ENCODE measurements at regions not wholly inside any gene's neighbourhood (a gene's known extent, or its start where the extent isn't known, plus 50 kb on each side); places are given as distances from the start of the nearest gene placed in this dataset.

DNA sequence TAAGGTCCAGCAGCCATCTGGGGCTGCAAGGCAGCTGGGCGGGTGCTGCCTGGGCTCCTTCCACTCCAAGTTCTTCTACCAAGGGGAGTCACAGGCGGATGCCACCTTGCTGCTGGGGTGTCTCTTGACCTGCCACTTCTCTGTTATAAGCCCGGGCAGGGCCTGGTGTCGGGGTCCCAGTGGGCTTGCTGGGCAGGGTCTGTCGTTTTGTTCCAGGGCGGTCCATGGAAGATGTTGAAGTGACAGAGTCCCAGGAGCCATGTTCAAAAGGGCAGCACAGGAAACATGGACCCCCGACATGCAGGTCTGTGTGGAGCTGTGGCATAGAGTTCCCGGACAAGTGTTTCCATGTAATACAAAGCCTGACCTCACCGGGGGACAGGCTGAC is 91.1 kb downstream of the TNFRSF13B start:
- no peak overlapping the region for H3K14ac ChIP-seq (ENCODE audit: insufficient read depth, low read length)
- no peak overlapping the region for H3K4me2 ChIP-seq (ENCODE audit: insufficient read depth, insufficient read length, low read length)
- H3K56ac ChIP-seq (ENCODE audit: insufficient read length, low read depth, low read length): no peak overlapping the region
- H2BK120ac ChIP-seq (ENCODE audit: low read depth, low read length, poor library complexity, severe bottlenecking): no peak overlapping the region
- no peaks in the 10 kb centered on the region for H3K27me3 ChIP-seq (ENCODE audit: insufficient read depth, low read length)
- H2BK12ac ChIP-seq (ENCODE audit: insufficient read length, low read depth, low read length): no peak overlapping the region
- H4K5ac ChIP-seq (ENCODE audit: insufficient read length, low read depth, low read length): no peak overlapping the region
- H3K23me2 ChIP-seq (ENCODE audit: insufficient read length, low read depth, low read length, poor library complexity, severe bottlenecking): peaks cover 2% of the 10 kb centered on the region
- Mint-ChIP-seq H3K9me3 (peaks cover 0 to 8% of the 10 kb centered on the region in 2 experiments; a peak in 1 of 5 replicates), H3K4me3 (no peak overlapping the region), H3K36me3 (ENCODE audit: insufficient read depth in 1 of 3, low read depth in 3 of 3) (peaks cover 0 to 1% (median 0%) of the 10 kb centered on the region in 3 experiments; a peak in 1 of 7 replicates), H3K27me3 (ENCODE audit: low read depth) (no peaks in the 10 kb centered on the region), H3K4me1 (0 out of 4 replicates have a peak, but pooled peaks cover 0 to 2% of the 10 kb centered on the region in 2 experiments), H3K27ac (no peak overlapping the region; a peak in 1 of 7 replicates)
- H3T11ph ChIP-seq (ENCODE audit: low read length): no peak overlapping the region
- no peak overlapping the region for H3K9ac ChIP-seq (ENCODE audit: extremely low read depth, insufficient read length, low read length)
- H2AFZ ChIP-seq (ENCODE audit: low read length): no peak overlapping the region
- no peak overlapping the region for H2BK5ac ChIP-seq (ENCODE audit: insufficient read length, low read length)
- H3K4ac ChIP-seq (ENCODE audit: low read depth, low read length): no peak overlapping the region
- no peak overlapping the region for H4K8ac ChIP-seq (replicated peaks; ENCODE audit: insufficient read length, low read depth, low read length)
- H3K27ac ChIP-seq (ENCODE audit: insufficient read length, low read depth, low read length): no peak overlapping the region
- WGBS (ENCODE audit: extremely low coverage, insufficient read length, low lambda C conversion rate): no CpG with 5 or more reads among the region's 9 CpGs
- H3K9me3 ChIP-seq (ENCODE audit: control insufficient read depth, low read depth, low read length): no peaks in the 10 kb centered on the region
- DNase-seq: peak; percentile 22
- no peak overlapping the region for H3K18ac ChIP-seq (ENCODE audit: insufficient read length, low read depth, low read length)
- no peak overlapping the region for H2BK15ac ChIP-seq (ENCODE audit: low read depth, low read length)
- H3K23ac ChIP-seq (ENCODE audit: insufficient read length, low read depth, low read length): no peak overlapping the region
- no peaks in the 10 kb centered on the region for H4K20me1 ChIP-seq (ENCODE audit: control insufficient read depth, insufficient read depth, insufficient read length)
- TF ChIP-seq, protein P1, sequence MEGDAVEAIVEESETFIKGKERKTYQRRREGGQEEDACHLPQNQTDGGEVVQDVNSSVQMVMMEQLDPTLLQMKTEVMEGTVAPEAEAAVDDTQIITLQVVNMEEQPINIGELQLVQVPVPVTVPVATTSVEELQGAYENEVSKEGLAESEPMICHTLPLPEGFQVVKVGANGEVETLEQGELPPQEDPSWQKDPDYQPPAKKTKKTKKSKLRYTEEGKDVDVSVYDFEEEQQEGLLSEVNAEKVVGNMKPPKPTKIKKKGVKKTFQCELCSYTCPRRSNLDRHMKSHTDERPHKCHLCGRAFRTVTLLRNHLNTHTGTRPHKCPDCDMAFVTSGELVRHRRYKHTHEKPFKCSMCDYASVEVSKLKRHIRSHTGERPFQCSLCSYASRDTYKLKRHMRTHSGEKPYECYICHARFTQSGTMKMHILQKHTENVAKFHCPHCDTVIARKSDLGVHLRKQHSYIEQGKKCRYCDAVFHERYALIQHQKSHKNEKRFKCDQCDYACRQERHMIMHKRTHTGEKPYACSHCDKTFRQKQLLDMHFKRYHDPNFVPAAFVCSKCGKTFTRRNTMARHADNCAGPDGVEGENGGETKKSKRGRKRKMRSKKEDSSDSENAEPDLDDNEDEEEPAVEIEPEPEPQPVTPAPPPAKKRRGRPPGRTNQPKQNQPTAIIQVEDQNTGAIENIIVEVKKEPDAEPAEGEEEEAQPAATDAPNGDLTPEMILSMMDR (conservative IDR thresholded peaks at IDR 0.05): no peak
- H2AK5ac ChIP-seq (ENCODE audit: insufficient read length, low read length): no peak overlapping the region
- no peaks in the 10 kb centered on the region for H3K79me1 ChIP-seq (ENCODE audit: insufficient read depth, low read depth, low read length, poor library complexity, severe bottlenecking)
- H3K4me1 ChIP-seq (ENCODE audit: insufficient read depth, low read length): no peaks in the 10 kb centered on the region
- no peaks in the 10 kb centered on the region for H3K79me2 ChIP-seq (ENCODE audit: insufficient read depth, low read length)
- no peak overlapping the region for H4K91ac ChIP-seq (ENCODE audit: insufficient read length, low read depth, low read length)
- no peak overlapping the region for H2BK20ac ChIP-seq (ENCODE audit: low read depth, low read length, poor library complexity, severe bottlenecking)

Data from H9 (cell line).